Endothelial cell of umbilical vein (primary cell): ENCODE measurements at regions not wholly inside any gene's neighbourhood (a gene's known extent, or its start where the extent isn't known, plus 50 kb on each side); places are given as distances from the start of the nearest gene placed in this dataset.
A peak's percentile ranks its signal among the peaks of the same experiment; 100 is the strongest.

ENCODE experiments used
- BruUV-seq: library from RNA; stranded (reverse); fragments of 400-500 nt; replicated peaks from 2 replicates; lab custom pipeline; 2021; lab: Mats Ljungman, UMichigan
- CTCF ChIA-PET: fragments of 300-600, 350-600 bp; sonication (Branson Sonifier 250); formaldehyde crosslinking; loops from one replicate; lab custom pipeline; 2021; ENCODE audit warnings: antibody characterized with exemption, inconsistent platforms; lab: Charles Lee
- POLR2A ChIA-PET: fragments of 300-600, 350-600 bp; sonication (Branson Sonifier 250); formaldehyde crosslinking; loops from one replicate; lab custom pipeline; 2021; ENCODE audit warnings: antibody characterized with exemption, inconsistent platforms; lab: Charles Lee
- DNase-seq: peaks from one replicate; pipeline ENCODE4 v3.0.0-alpha.2; 2011; ENCODE audit warnings: low read depth, low spot score
- FAIRE-seq: peaks from 2 replicates; lab custom pipeline; 2011; peaks lifted over from hg19 to GRCh38; lab: Jason Lieb, UNC
- H2AFZ ChIP-seq: 2 replicates; pipeline ENCODE4 v1.6.0; 2012; ENCODE audit warnings: low read depth, low read length, control low read depth, inconsistent platforms
- H3K27ac ChIP-seq: 2 replicates; pipeline ENCODE4 v1.5.1; 2011; ENCODE audit warnings: low read depth, mild to moderate bottlenecking, control low read depth, low read length, moderate library complexity; ENCODE audit not compliant: insufficient read depth
- H3K27me3 ChIP-seq, 2 experiments: 2 replicates each; pipeline versions ENCODE4 v1.6.0 to v1.6.1; 2011; ENCODE audit warnings: low read length in 2 of 2, mixed read lengths in 1 of 2; ENCODE audit not compliant: control insufficient read depth in 2 of 2, insufficient read depth in 2 of 2
- H3K36me3 ChIP-seq, 2 experiments: 2 replicates in 1 of 2; 3 replicates in 1 of 2; pipeline ENCODE4 v1.5.1; 2011; ENCODE audit warnings: low read length in 2 of 2, mild to moderate bottlenecking in 1 of 2, moderate library complexity in 1 of 2; ENCODE audit not compliant: control insufficient read depth in 2 of 2, insufficient read depth in 2 of 2; ENCODE audit errors: extremely low read depth in 1 of 2
- H3K4me1 ChIP-seq: 3 replicates; pipeline ENCODE4 v1.5.1; 2011; ENCODE audit warnings: mild to moderate bottlenecking, low read length; ENCODE audit not compliant: control insufficient read depth, insufficient read depth; ENCODE audit errors: extremely low read depth
- H3K4me2 ChIP-seq: 2 replicates; pipeline ENCODE4 v1.6.1; 2011; ENCODE audit warnings: low read length, control low read depth, mixed read lengths; ENCODE audit not compliant: insufficient read depth
- H3K4me3 ChIP-seq, 3 experiments: fragments of 200-600 bp in 1 of 3; sonication (generic), shearing (Covaris generic) in 1 of 3; replicated peaks in 1 of 3; 2 replicates each; pipeline ENCODE4 v1.5.1; 2011 to 2016; ENCODE audit warnings: control low read depth in 3 of 3, low read length in 3 of 3, mild to moderate bottlenecking in 2 of 3, inconsistent platforms in 1 of 3, low read depth in 1 of 3, moderate library complexity in 1 of 3; ENCODE audit not compliant: insufficient read depth in 1 of 3
- H3K79me2 ChIP-seq: 2 replicates; pipeline ENCODE4 v1.6.0; 2012; ENCODE audit warnings: low read length, inconsistent platforms; ENCODE audit not compliant: control insufficient read depth, insufficient read depth
- H3K9ac ChIP-seq: replicated peaks from 2 replicates; pipeline ENCODE3; 2011; ENCODE audit warnings: low read length, control low read depth; ENCODE audit not compliant: insufficient read depth; ENCODE audit errors: extremely low read depth
- H3K9me1 ChIP-seq: replicated peaks from 3 replicates; pipeline ENCODE4 v1.6.0; 2011; ENCODE audit warnings: mild to moderate bottlenecking, low read length; ENCODE audit not compliant: control insufficient read depth, insufficient read depth; ENCODE audit errors: extremely low read depth
- H3K9me3 ChIP-seq: replicated peaks from 2 replicates; pipeline ENCODE4 v1.5.1; 2012; ENCODE audit warnings: low read length, inconsistent platforms; ENCODE audit not compliant: control insufficient read depth, insufficient read depth
- H4K20me1 ChIP-seq: replicated peaks from 2 replicates; pipeline ENCODE3; 2011; ENCODE audit warnings: mild to moderate bottlenecking, low read length; ENCODE audit not compliant: control insufficient read depth, insufficient read depth; ENCODE audit errors: extremely low read depth
- CTCF ChIP-seq, 2 donors: IDR thresholded peaks; 1 replicate in 1 of 2; 2 replicates in 1 of 2; pipeline ENCODE4 v1.5.1; 2011; ENCODE audit warnings: low read length in 2 of 2, mild to moderate bottlenecking in 2 of 2, moderate library complexity in 2 of 2, control low read depth in 1 of 2, inconsistent platforms in 1 of 2, low read depth in 1 of 2; ENCODE audit not compliant: insufficient read depth in 1 of 2; ENCODE audit errors: extremely low read depth in 1 of 2
- EZH2 ChIP-seq: IDR thresholded peaks from 2 replicates; pipeline ENCODE4 v1.6.1; 2012; ENCODE audit warnings: borderline replicate concordance, low read depth, mild to moderate bottlenecking, moderate library complexity, low read length, inconsistent platforms; ENCODE audit not compliant: severe bottlenecking
- FOS ChIP-seq: IDR thresholded peaks from 2 replicates; pipeline ENCODE4 v1.6.1; 2011; ENCODE audit warnings: mild to moderate bottlenecking, low read length, moderate library complexity, borderline replicate concordance; ENCODE audit not compliant: insufficient read depth
- GATA2 ChIP-seq: IDR thresholded peaks from 2 replicates; pipeline ENCODE4 v1.7.0; 2011; ENCODE audit warnings: low read depth, mild to moderate bottlenecking, moderate library complexity, mixed read lengths, low read length; ENCODE audit not compliant: insufficient read length, insufficient read depth
- JUN ChIP-seq: IDR thresholded peaks from 2 replicates; pipeline ENCODE4 v1.6.1; 2011; ENCODE audit warnings: borderline replicate concordance, low read depth; ENCODE audit not compliant: insufficient read length, insufficient read depth
- MAX ChIP-seq: IDR thresholded peaks from 2 replicates; pipeline ENCODE4 v1.6.1; 2011; ENCODE audit not compliant: insufficient read depth, insufficient read length
- MYC ChIP-seq: IDR thresholded peaks from one replicate; pipeline ENCODE4 v1.6.1; 2011; ENCODE audit warnings: mild to moderate bottlenecking, low read depth, low read length
- POLR2A ChIP-seq: IDR thresholded peaks from 2 replicates; pipeline ENCODE4 v1.6.1; 2012; ENCODE audit warnings: low read depth, mild to moderate bottlenecking, control low read depth, low read length
- POLR2AphosphoS5 ChIP-seq: IDR thresholded peaks from 2 replicates; pipeline ENCODE4 v1.6.1; 2012; ENCODE audit warnings: low read depth, mild to moderate bottlenecking, control low read depth, low read length, moderate library complexity; ENCODE audit not compliant: insufficient read depth
- dilution Hi-C: fragments of 300-500 bp; cut with MboI; formaldehyde crosslinking; loops from one replicate; pipeline ENCODE4 v1.15.0; 2019; ENCODE audit warnings: low sequenced_read_pairs; ENCODE audit not compliant: extremely low pct_ligation_motif_present
- intact Hi-C: fragments of 100-400 bp; cut with micrococcal nuclease; formaldehyde crosslinking; loops from one replicate; pipeline ENCODE4 v1.10.0; 2022

- Histone ChIP-seq H3K4me1 (peaks cover 61% of the 10 kb centered on the region), H3K9me3 (no peaks in the 10 kb centered on the region), H3K4me2 (peak overlapping the region; percentile 56), H3K9me1 (no peaks in the 10 kb centered on the region), H3K27ac (peak overlapping the region; percentile 97), H3K36me3 (no peaks in the 10 kb centered on the region), H3K79me2 (no peaks in the 10 kb centered on the region), H3K27me3 (no peaks in the 10 kb centered on the region), H3K9ac (peak overlapping the region; percentile 56), H3K4me3 (no peak overlapping the region), H2AFZ (peak overlapping the region; percentile 46), H4K20me1 (no peaks in the 10 kb centered on the region)
- dilution Hi-C loops: no loop called here
- BruUV-seq: no TSS peak
- FAIRE-seq: peak; percentile 83
- ChIA-PET POLR2A (interaction anchor here (0.7 to 1.7 kb wide), 3 partner anchors 39 to 189 kb away, joined by 4 to 9 read pairs (median 4); partner anchors contain the start of gene DUSP6), CTCF (interaction anchor here (0.6 to 2.0 kb wide), 6 partner anchors 9 to 361 kb away, joined by 3 to 7 read pairs (median 4); partner anchors contain the start of gene GALNT4)
- DNase-seq: peak; percentile 96
- TF ChIP-seq GATA2: peak; percentile 90
- peak; percentile 93 for TF ChIP-seq FOS
- no peak for TF ChIP-seq MAX
- TF ChIP-seq JUN: peak; percentile 72
- TF ChIP-seq POLR2AphosphoS5: peak; percentile 62
- peak; percentile 25 for TF ChIP-seq POLR2A
- TF ChIP-seq MYC: no peak
- intact Hi-C loops: loop anchor here (1.0 to 10.0 kb wide), 6 partner anchors 72 to 298 kb away; no protein-coding TSS in a partner anchor
Measured at GRCh38 chr12:89162589-89163261, 189.6 kb downstream of the DUSP6 start.

- dilution Hi-C loops (no loop called here), intact Hi-C loops (loop anchor here (10.0 kb wide), 1 partner anchor 107 kb away; no protein-coding TSS in a partner anchor)
- POLR2A ChIA-PET: interaction anchor here (1.5 kb wide), 1 partner anchor 185 kb away, joined by 9 read pairs; no protein-coding TSS in a partner anchor
Measured at GRCh38 chr12:89161557-89161956, 190.7 kb downstream of the DUSP6 start.

More at GRCh38 chr12:89161557-89161956, 190.7 kb downstream of the DUSP6 start:
- FAIRE-seq (no peak), DNase-seq (no peak)
- Histone ChIP-seq H3K27me3 (no peaks in the 10 kb centered on the region), H3K79me2 (no peaks in the 10 kb centered on the region), H3K9me1 (no peaks in the 10 kb centered on the region), H2AFZ (no peak overlapping the region), H3K4me1 (peaks cover 69% of the 10 kb centered on the region), H3K27ac (peak overlapping the region; percentile 59), H4K20me1 (no peaks in the 10 kb centered on the region), H3K9ac (no peak overlapping the region), H3K4me2 (no peak overlapping the region), H3K9me3 (no peaks in the 10 kb centered on the region), H3K36me3 (no peaks in the 10 kb centered on the region), H3K4me3 (no peak overlapping the region)
- TF ChIP-seq CTCF (IDR thresholded peaks at IDR 0.05; ENCODE audit: extremely low read depth in 1 of 2, insufficient read depth in 1 of 2, low read depth in 1 of 2, low read length in 2 of 2) (no peak), POLR2A (no peak), JUN (no peak), MAX (no peak), GATA2 (no peak), FOS (no peak), POLR2AphosphoS5 (no peak), MYC (no peak), EZH2 (no peak)
- no TSS peak for BruUV-seq
- CTCF ChIA-PET: interaction anchor here (1.1 to 1.6 kb wide), 2 partner anchors 12 to 363 kb away, joined by 3 to 4 read pairs; partner anchors contain the start of gene GALNT4
